Common myeloid progenitor, CD34-positive (primary cell): ENCODE measurements at regions not wholly inside any gene's neighbourhood (a gene's known extent, or its start where the extent isn't known, plus 50 kb on each side); places are given as distances from the start of the nearest gene placed in this dataset.

Source experiments
- CTCF ChIA-PET: fragments of 350-600 bp; sonication (Branson Sonifier 250); formaldehyde crosslinking; loops from one replicate; lab custom pipeline; 2021; ENCODE audit warnings: antibody characterized with exemption; lab: Charles Lee
- POLR2A ChIA-PET: fragments of 350-600 bp; sonication (Branson Sonifier 250); formaldehyde crosslinking; loops from one replicate; lab custom pipeline; 2021; ENCODE audit warnings: antibody characterized with exemption; lab: Charles Lee
- DNase-seq, 3 donors: peaks; one replicate each; pipeline versions ENCODE4 v3.0.0 to v3.0.0-alpha.2; 2013
- H3K27ac ChIP-seq, 2 experiments: 1 replicate in 1 of 2; 2 replicates in 1 of 2; pipeline ENCODE4 v1.7.0; 2013; ENCODE audit warnings: inconsistent platforms in 2 of 2, low read length in 2 of 2, mild to moderate bottlenecking in 2 of 2, low read depth in 1 of 2, moderate library complexity in 1 of 2; ENCODE audit not compliant: severe bottlenecking in 2 of 2, insufficient read depth in 1 of 2, poor library complexity in 1 of 2
- H3K27me3 ChIP-seq, 5 experiments: replicated peaks in 2 of 5; 1 replicate in 3 of 5; 2 replicates in 2 of 5; pipeline versions ENCODE4 v1.6.1 to v1.7.0; 2013; ENCODE audit warnings: low read length in 4 of 5, mild to moderate bottlenecking in 2 of 5, moderate library complexity in 2 of 5, inconsistent platforms in 1 of 5; ENCODE audit not compliant: insufficient read depth in 5 of 5, control insufficient read depth in 4 of 5
- H3K36me3 ChIP-seq, 4 experiments: 1 replicate in 2 of 4; 2 replicates in 2 of 4; pipeline versions ENCODE4 v1.6.1 to v1.7.0; 2013; ENCODE audit warnings: low read length in 3 of 4, control low read depth in 1 of 4, mild to moderate bottlenecking in 1 of 4; ENCODE audit not compliant: control insufficient read depth in 4 of 4, insufficient read depth in 4 of 4
- H3K4me1 ChIP-seq, 4 experiments: 1 replicate in 3 of 4; 2 replicates in 1 of 4; pipeline versions ENCODE4 v1.6.1 to v1.7.1; 2013; ENCODE audit warnings: low read length in 3 of 4, mild to moderate bottlenecking in 3 of 4, control low read depth in 1 of 4, inconsistent platforms in 1 of 4, moderate library complexity in 1 of 4; ENCODE audit not compliant: control insufficient read depth in 4 of 4, insufficient read depth in 4 of 4; ENCODE audit errors: control extremely low read depth in 1 of 4
- H3K4me3 ChIP-seq, 7 experiments: 1 replicate in 4 of 7; 2 replicates in 3 of 7; pipeline versions ENCODE4 v1.5.1 to v1.7.0; 2013; ENCODE audit warnings: mild to moderate bottlenecking in 7 of 7, low read length in 6 of 7, moderate library complexity in 6 of 7, inconsistent platforms in 2 of 7, low read depth in 2 of 7, control low read depth in 1 of 7; ENCODE audit not compliant: insufficient read depth in 4 of 7, control insufficient read depth in 1 of 7; ENCODE audit errors: extremely low read depth in 1 of 7
- H3K9me3 ChIP-seq, 5 experiments: 1 replicate in 4 of 5; 2 replicates in 1 of 5; pipeline versions ENCODE4 v1.6.1 to v1.7.1; 2013; ENCODE audit warnings: low read length in 4 of 5, mild to moderate bottlenecking in 2 of 5, inconsistent platforms in 1 of 5, low read depth in 1 of 5, moderate library complexity in 1 of 5; ENCODE audit not compliant: control insufficient read depth in 4 of 5, insufficient read depth in 2 of 5; ENCODE audit errors: control extremely low read depth in 1 of 5
- WGBS: methylation state at CpG from one replicate; pipeline ENCODE4 v1.1.5; 2013; ENCODE audit not compliant: insufficient coverage; 5-methylcytosine and 5-hydroxymethylcytosine counted together

- H3K9me3 ChIP-seq: peaks cover 0 to 7% (median 0%) of the 10 kb centered on the region in 5 experiments
- H3K27ac ChIP-seq: no peak overlapping the region
- H3K36me3 ChIP-seq: no peaks in the 10 kb centered on the region
- ChIA-PET POLR2A (no interaction called here), CTCF (interaction anchor here (0.9 kb wide), 1 partner anchor 25 kb away, joined by 3 read pairs; no protein-coding TSS in a partner anchor)
- no peaks in the 10 kb centered on the region for H3K4me1 ChIP-seq
- H3K27me3 ChIP-seq: peaks cover 0 to 4% (median 0%) of the 10 kb centered on the region in 5 experiments
- no peak overlapping the region for H3K4me3 ChIP-seq
- no CpG with 5 or more reads among the region's 3 CpGs for WGBS
- DNase-seq: no peak
Observed at GRCh38 chr15:57835119-57835518, 128.6 kb downstream of the POLR2M start.

- POLR2A ChIA-PET: no interaction called here
- Histone ChIP-seq H3K4me1 (no peaks in the 10 kb centered on the region), H3K27ac (no peak overlapping the region), H3K4me3 (no peak overlapping the region), H3K27me3 (peaks cover 0 to 12% (median 0%) of the 10 kb centered on the region in 5 experiments), H3K36me3 (no peaks in the 10 kb centered on the region), H3K9me3 (peaks cover 0 to 5% (median 0%) of the 10 kb centered on the region in 5 experiments)
- CTCF ChIA-PET: interaction anchor here (4.8 kb wide), 1 partner anchor 11 kb away, joined by 23 read pairs; no protein-coding TSS in a partner anchor
- DNase-seq: no peak
- WGBS: 91% methylated on average over 4 of the region's 5 CpGs
Observed at GRCh38 chr15:57849317-57849716, 142.8 kb downstream of the POLR2M start.

GRCh38 chr15:57854531-57854930 lies 148.0 kb downstream of the POLR2M start:
- H3K27me3 ChIP-seq: peaks cover 0 to 26% (median 11%) of the 10 kb centered on the region in 5 experiments
- ChIA-PET CTCF (no interaction called here), POLR2A (no interaction called here)
- no peak overlapping the region for H3K4me3 ChIP-seq
- H3K27ac ChIP-seq: no peak overlapping the region
- no peaks in the 10 kb centered on the region for H3K4me1 ChIP-seq
- H3K36me3 ChIP-seq: no peaks in the 10 kb centered on the region
- H3K9me3 ChIP-seq: peaks cover 0 to 5% (median 0%) of the 10 kb centered on the region in 5 experiments
- no peak for DNase-seq

- Histone ChIP-seq H3K4me1 (no peaks in the 10 kb centered on the region), H3K27me3 (peaks cover 0 to 45% (median 18%) of the 10 kb centered on the region in 5 experiments), H3K4me3 (no peak overlapping the region), H3K27ac (no peak overlapping the region), H3K9me3 (peaks cover 0 to 3% (median 0%) of the 10 kb centered on the region in 5 experiments), H3K36me3 (no peaks in the 10 kb centered on the region)
- CTCF ChIA-PET: interaction anchor here (1.5 kb wide), 1 partner anchor 63 kb away, joined by 3 read pairs; no protein-coding TSS in a partner anchor
- POLR2A ChIA-PET: no interaction called here
- DNase-seq: no peak
- no CpG with 5 or more reads among the region's 1 CpG for WGBS
Observed at GRCh38 chr15:57857871-57858270, 151.4 kb downstream of the POLR2M start.

GRCh38 chr15:57859130-57859685 lies 152.7 kb downstream of the POLR2M start:
- no peaks in the 10 kb centered on the region for H3K36me3 ChIP-seq
- no peak overlapping the region for H3K27ac ChIP-seq
- no peak overlapping the region for H3K4me3 ChIP-seq
- H3K4me1 ChIP-seq: no peaks in the 10 kb centered on the region
- ChIA-PET POLR2A (interaction anchor here (0.6 kb wide), 1 partner anchor 22 kb away, joined by 3 read pairs; no protein-coding TSS in a partner anchor), CTCF (interaction anchor here (0.7 to 3.3 kb wide), 11 partner anchors 9 to 299 kb away, joined by 3 to 23 read pairs (median 4); no protein-coding TSS in a partner anchor)
- no CpG with 5 or more reads among the region's 2 CpGs for WGBS
- H3K9me3 ChIP-seq: no peaks in the 10 kb centered on the region
- peaks cover 0 to 58% (median 30%) of the 10 kb centered on the region in 5 experiments for H3K27me3 ChIP-seq
- DNase-seq: no peak

DNA sequence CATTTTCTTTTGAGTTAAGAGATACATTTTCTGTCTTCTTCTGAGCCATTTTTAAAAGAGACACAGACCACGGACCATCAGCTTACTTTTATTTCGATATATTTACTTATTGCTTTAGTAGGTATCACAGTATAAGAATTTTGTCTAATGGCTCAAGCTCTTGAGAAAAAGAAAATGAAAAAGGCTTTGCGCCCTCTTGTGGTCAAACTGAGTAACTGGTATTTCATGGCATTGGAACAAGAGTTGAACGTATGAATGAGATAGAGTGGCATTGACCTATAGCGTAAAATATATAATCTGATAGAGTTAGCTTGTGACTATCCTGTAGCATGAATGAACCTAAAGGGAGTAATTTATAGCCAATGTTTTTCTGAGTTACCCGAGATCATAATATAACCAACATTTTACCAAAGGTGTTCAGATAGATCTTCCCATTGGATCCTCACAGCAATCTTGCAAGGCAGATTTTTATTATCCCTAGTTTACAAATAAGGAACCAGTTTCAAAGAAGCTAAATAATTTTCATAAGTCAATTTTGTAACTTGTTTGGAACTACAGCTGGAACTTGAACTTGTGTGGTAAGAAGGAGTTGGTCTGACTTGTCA lies 154.6 kb downstream of the POLR2M start:
- Histone ChIP-seq H3K36me3 (no peaks in the 10 kb centered on the region), H3K27ac (no peak overlapping the region), H3K4me3 (no peak overlapping the region), H3K4me1 (no peaks in the 10 kb centered on the region), H3K27me3 (peaks cover 0 to 74% (median 38%) of the 10 kb centered on the region in 5 experiments), H3K9me3 (no peaks in the 10 kb centered on the region)
- POLR2A ChIA-PET: interaction anchor here (0.5 kb wide), 1 partner anchor 889 kb away, joined by 3 read pairs; no protein-coding TSS in a partner anchor
- peak; percentile 75 to 86 (median 79) for DNase-seq
- WGBS: 8% methylated on average over 2 of the region's 6 CpGs
- CTCF ChIA-PET: interaction anchor here (0.7 to 3.3 kb wide), 23 partner anchors 8 to 321 kb away, joined by 3 to 23 read pairs (median 6); no protein-coding TSS in a partner anchor
